Subcutaneous abdominal adipose tissue (tissue), 5 donors: ENCODE measurements at regions not wholly inside any gene's neighbourhood (a gene's known extent, or its start where the extent isn't known, plus 50 kb on each side); places are given as distances from the start of the nearest gene placed in this dataset.

ENCODE experiments used
- H3K27ac ChIP-seq: one replicate; pipeline ENCODE4 v1.7.0; 2013; ENCODE audit warnings: low read depth, mild to moderate bottlenecking, inconsistent platforms, low read length, moderate library complexity
- H3K27me3 ChIP-seq, 5 donors: one replicate each; pipeline ENCODE4 v1.7.0; 2013; ENCODE audit warnings: low read length in 5 of 5, inconsistent platforms in 1 of 5; ENCODE audit not compliant: control insufficient read depth in 5 of 5, insufficient read depth in 4 of 5
- H3K36me3 ChIP-seq, 5 donors: one replicate each; pipeline ENCODE4 v1.7.0; 2013; ENCODE audit warnings: low read length in 5 of 5; ENCODE audit not compliant: control insufficient read depth in 5 of 5, insufficient read depth in 5 of 5
- H3K4me1 ChIP-seq, 5 donors: one replicate each; pipeline ENCODE4 v1.7.0; 2013; ENCODE audit warnings: low read length in 5 of 5, mild to moderate bottlenecking in 3 of 5, moderate library complexity in 1 of 5; ENCODE audit not compliant: control insufficient read depth in 5 of 5, insufficient read depth in 5 of 5
- H3K4me3 ChIP-seq, 5 donors: one replicate each; pipeline ENCODE4 v1.7.0; 2013; ENCODE audit warnings: low read length in 5 of 5, low read depth in 1 of 5
- H3K9ac ChIP-seq, 5 donors: one replicate each; pipeline ENCODE4 v1.7.0; 2013; ENCODE audit warnings: low read length in 5 of 5, mild to moderate bottlenecking in 4 of 5, moderate library complexity in 3 of 5
- H3K9me3 ChIP-seq, 5 donors: one replicate each; pipeline ENCODE4 v1.7.0; 2013; ENCODE audit warnings: low read length in 5 of 5; ENCODE audit not compliant: control insufficient read depth in 5 of 5
- donor health status: healthy.
- donor health status: healthy.
- donor health status: healthy.
- donor health status: healthy.
- donor health status: healthy.

- Histone ChIP-seq H3K27ac (no peak overlapping the region), H3K4me1 (peaks cover 0 to 13% (median 8%) of the 10 kb centered on the region in 5 donors), H3K36me3 (no peaks in the 10 kb centered on the region), H3K9me3 (peaks cover 2 to 15% (median 11%) of the 10 kb centered on the region in 5 donors), H3K9ac (no peak overlapping the region), H3K4me3 (no peak overlapping the region), H3K27me3 (peaks cover 0 to 9% (median 4%) of the 10 kb centered on the region in 5 donors)
Observed at GRCh38 chr12:128073937-128074336, 193.0 kb upstream of the TMEM132C start.

GRCh38 chr12:128075332-128075731, 191.6 kb upstream of the TMEM132C start:
- H3K27me3 ChIP-seq: peaks cover 0 to 12% (median 4%) of the 10 kb centered on the region in 5 donors

GRCh38 chr12:128076188-128076587, 190.8 kb upstream of the TMEM132C start:
- no peaks in the 10 kb centered on the region for H3K36me3 ChIP-seq
- H3K4me1 ChIP-seq: peaks cover 0 to 13% (median 8%) of the 10 kb centered on the region in 5 donors
- no peak overlapping the region for H3K9ac ChIP-seq
- H3K27me3 ChIP-seq: peaks cover 0 to 12% (median 4%) of the 10 kb centered on the region in 5 donors
- peaks cover 2 to 15% (median 11%) of the 10 kb centered on the region in 5 donors for H3K9me3 ChIP-seq
- no peak overlapping the region for H3K4me3 ChIP-seq
- no peak overlapping the region for H3K27ac ChIP-seq

More at GRCh38 chr12:128075332-128075731, 191.6 kb upstream of the TMEM132C start:
- Histone ChIP-seq H3K36me3 (no peaks in the 10 kb centered on the region), H3K27ac (no peak overlapping the region), H3K9ac (no peak overlapping the region), H3K4me3 (no peak overlapping the region), H3K9me3 (peaks cover 2 to 15% (median 11%) of the 10 kb centered on the region in 5 donors), H3K4me1 (peaks cover 0 to 13% (median 8%) of the 10 kb centered on the region in 5 donors)

- Histone ChIP-seq H3K9ac (no peak overlapping the region), H3K4me3 (no peak overlapping the region), H3K9me3 (peaks cover 2 to 11% (median 8%) of the 10 kb centered on the region in 5 donors), H3K27ac (no peak overlapping the region), H3K36me3 (no peaks in the 10 kb centered on the region), H3K27me3 (peaks cover 0 to 12% (median 4%) of the 10 kb centered on the region in 5 donors), H3K4me1 (peaks cover 0 to 13% (median 8%) of the 10 kb centered on the region in 5 donors)
Observed at GRCh38 chr12:128077211-128077916, 189.6 kb upstream of the TMEM132C start.

- no peak overlapping the region for H3K4me3 ChIP-seq
- peaks cover 0 to 12% (median 4%) of the 10 kb centered on the region in 5 donors for H3K27me3 ChIP-seq
- H3K4me1 ChIP-seq: peaks cover 0 to 13% (median 8%) of the 10 kb centered on the region in 5 donors
- H3K9me3 ChIP-seq: peaks cover 2 to 9% (median 8%) of the 10 kb centered on the region in 5 donors
- no peaks in the 10 kb centered on the region for H3K36me3 ChIP-seq
- H3K9ac ChIP-seq: no peak overlapping the region
- H3K27ac ChIP-seq: no peak overlapping the region
Observed at GRCh38 chr12:128077917-128078298, 189.1 kb upstream of the TMEM132C start.

- H3K27ac ChIP-seq: no peak overlapping the region
- H3K9ac ChIP-seq: no peak overlapping the region
- H3K4me1 ChIP-seq: peaks cover 0 to 13% (median 8%) of the 10 kb centered on the region in 5 donors
- no peak overlapping the region for H3K4me3 ChIP-seq
- peaks cover 2 to 9% (median 8%) of the 10 kb centered on the region in 5 donors for H3K9me3 ChIP-seq
- no peaks in the 10 kb centered on the region for H3K36me3 ChIP-seq
- peaks cover 0 to 12% (median 4%) of the 10 kb centered on the region in 5 donors for H3K27me3 ChIP-seq
Observed at GRCh38 chr12:128078301-128078971, 188.5 kb upstream of the TMEM132C start.

- no peaks in the 10 kb centered on the region for H3K36me3 ChIP-seq
- peaks cover 0 to 13% (median 8%) of the 10 kb centered on the region in 5 donors for H3K4me1 ChIP-seq
- H3K9ac ChIP-seq: no peak overlapping the region
- H3K27ac ChIP-seq: no peak overlapping the region
- no peak overlapping the region for H3K4me3 ChIP-seq
- H3K9me3 ChIP-seq: peaks cover 2 to 9% (median 8%) of the 10 kb centered on the region in 5 donors
- H3K27me3 ChIP-seq: peaks cover 0 to 12% (median 4%) of the 10 kb centered on the region in 5 donors
Observed at GRCh38 chr12:128079446-128079845, 187.5 kb upstream of the TMEM132C start.

- Histone ChIP-seq H3K4me1 (peaks cover 0 to 4% (median 2%) of the 10 kb centered on the region in 5 donors), H3K27me3 (peaks cover 0 to 3% (median 0%) of the 10 kb centered on the region in 5 donors), H3K9me3 (no peaks in the 10 kb centered on the region), H3K4me3 (no peak overlapping the region), H3K9ac (no peak overlapping the region), H3K36me3 (no peaks in the 10 kb centered on the region), H3K27ac (no peak overlapping the region)
Observed at GRCh38 chr12:128083132-128083729, 183.7 kb upstream of the TMEM132C start.

- no peaks in the 10 kb centered on the region for H3K4me1 ChIP-seq
- no peak overlapping the region for H3K27ac ChIP-seq
- H3K9me3 ChIP-seq: peaks cover 0 to 5% (median 0%) of the 10 kb centered on the region in 5 donors
- no peak overlapping the region for H3K4me3 ChIP-seq
- no peaks in the 10 kb centered on the region for H3K27me3 ChIP-seq
- no peaks in the 10 kb centered on the region for H3K36me3 ChIP-seq
- no peak overlapping the region for H3K9ac ChIP-seq
Observed at GRCh38 chr12:128088926-128089325, 178.0 kb upstream of the TMEM132C start.

GRCh38 chr12:128089961-128090360, 177.0 kb upstream of the TMEM132C start:
- Histone ChIP-seq H3K9me3 (peaks cover 0 to 5% (median 0%) of the 10 kb centered on the region in 5 donors), H3K9ac (no peak overlapping the region), H3K4me1 (no peaks in the 10 kb centered on the region), H3K27me3 (no peaks in the 10 kb centered on the region), H3K4me3 (no peak overlapping the region), H3K27ac (no peak overlapping the region), H3K36me3 (no peaks in the 10 kb centered on the region)
